ENCODE measurements at regions not wholly inside any gene's neighbourhood (a gene's known extent, or its start where the extent isn't known, plus 50 kb on each side); places are given as distances from the start of the nearest gene placed in this dataset.

DNA sequence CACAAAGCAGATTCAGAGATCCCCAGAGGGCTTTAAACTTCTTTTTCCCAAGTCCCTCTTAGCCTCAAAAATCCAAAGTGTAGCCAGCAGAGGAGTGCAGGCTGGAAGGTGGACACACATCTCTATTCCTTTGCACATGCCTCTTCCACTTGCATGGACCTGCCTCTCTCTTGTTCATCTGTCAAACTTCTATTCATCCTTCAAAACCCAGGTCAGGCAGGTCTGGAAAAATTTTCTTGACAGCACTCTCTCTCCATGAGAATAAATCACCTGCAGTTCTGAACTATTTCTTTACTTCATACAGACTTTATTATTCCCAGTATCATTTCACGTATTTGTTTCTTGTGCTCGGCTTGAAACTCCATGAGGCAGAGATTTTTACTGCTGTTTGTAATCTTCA, 127.5 kb downstream of the SS18 start:
- peaks cover 14% of the 10 kb centered on the region for H3K27me3 Mint-ChIP-seq
- no peak overlapping the region for H3K27ac Mint-ChIP-seq
- Histone ChIP-seq H3K27me3 (replicated peaks in 1 of 4; ENCODE audit: control extremely low read depth in 1 of 4, control insufficient read depth in 3 of 4, insufficient read depth in 4 of 4, low read length in 3 of 4) (peaks cover 0 to 2% (median 0%) of the 10 kb centered on the region in 4 experiments), H3K9ac (ENCODE audit: low read length) (no peak overlapping the region), H3K79me2 (ENCODE audit: control insufficient read depth, insufficient read depth, low read length) (no peaks in the 10 kb centered on the region), H3K9me3 (ENCODE audit: control extremely low read depth in 1 of 3, control insufficient read depth in 2 of 3, insufficient read depth in 1 of 3, low read length in 2 of 3) (no peaks in the 10 kb centered on the region), H3K4me1 (ENCODE audit: control insufficient read depth in 2 of 2, insufficient read depth in 2 of 2, low read length in 2 of 2) (no peaks in the 10 kb centered on the region), H4K20me1 (ENCODE audit: control insufficient read depth, insufficient read depth, low read length, poor library complexity, severe bottlenecking) (no peaks in the 10 kb centered on the region), H2AFZ (ENCODE audit: insufficient read depth, low read depth, low read length, poor library complexity, severe bottlenecking) (no peak overlapping the region), H3K36me3 (replicated peaks in 1 of 2; ENCODE audit: control extremely low read depth in 1 of 2, control insufficient read depth in 1 of 2, extremely low read depth in 1 of 2, insufficient read depth in 2 of 2, low read length in 1 of 2) (no peaks in the 10 kb centered on the region), H3K4me3 (ENCODE audit: control extremely low read depth in 1 of 5, extremely low read depth in 1 of 5, insufficient read depth in 1 of 5, low read depth in 2 of 5, low read length in 4 of 5) (no peak overlapping the region), H3K4me2 (replicated peaks; ENCODE audit: low read depth, low read length, poor library complexity, severe bottlenecking) (no peak overlapping the region), H3K27ac (ENCODE audit: low read length in 2 of 2) (no peak overlapping the region)
- no peaks in the 10 kb centered on the region for H3K4me1 Mint-ChIP-seq
- TF ChIP-seq, protein P1, sequence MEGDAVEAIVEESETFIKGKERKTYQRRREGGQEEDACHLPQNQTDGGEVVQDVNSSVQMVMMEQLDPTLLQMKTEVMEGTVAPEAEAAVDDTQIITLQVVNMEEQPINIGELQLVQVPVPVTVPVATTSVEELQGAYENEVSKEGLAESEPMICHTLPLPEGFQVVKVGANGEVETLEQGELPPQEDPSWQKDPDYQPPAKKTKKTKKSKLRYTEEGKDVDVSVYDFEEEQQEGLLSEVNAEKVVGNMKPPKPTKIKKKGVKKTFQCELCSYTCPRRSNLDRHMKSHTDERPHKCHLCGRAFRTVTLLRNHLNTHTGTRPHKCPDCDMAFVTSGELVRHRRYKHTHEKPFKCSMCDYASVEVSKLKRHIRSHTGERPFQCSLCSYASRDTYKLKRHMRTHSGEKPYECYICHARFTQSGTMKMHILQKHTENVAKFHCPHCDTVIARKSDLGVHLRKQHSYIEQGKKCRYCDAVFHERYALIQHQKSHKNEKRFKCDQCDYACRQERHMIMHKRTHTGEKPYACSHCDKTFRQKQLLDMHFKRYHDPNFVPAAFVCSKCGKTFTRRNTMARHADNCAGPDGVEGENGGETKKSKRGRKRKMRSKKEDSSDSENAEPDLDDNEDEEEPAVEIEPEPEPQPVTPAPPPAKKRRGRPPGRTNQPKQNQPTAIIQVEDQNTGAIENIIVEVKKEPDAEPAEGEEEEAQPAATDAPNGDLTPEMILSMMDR (IDR thresholded peaks at IDR 0.05): no peak
- no peak for TF ChIP-seq EZH2 (IDR thresholded peaks at IDR 0.05; ENCODE audit: borderline replicate concordance, insufficient read depth, low read depth, low read length, poor library complexity, severe bottlenecking)
- intact Hi-C loops (cut with micrococcal nuclease): no loop called here
- no peak overlapping the region for H3K4me3 Mint-ChIP-seq
- 100% methylated on average over 1 of the region's 2 CpGs for whole genome bisulfite sequencing (ENCODE audit: insufficient coverage)
- POLR2A ChIA-PET: no interaction called here
- ATAC-seq (ENCODE audit: low read depth): no peak
- CTCF ChIA-PET: no interaction called here
- no peaks in the 10 kb centered on the region for H3K9me3 Mint-ChIP-seq (ENCODE audit: insufficient read depth)
- DNase-seq: no peak

DNA sequence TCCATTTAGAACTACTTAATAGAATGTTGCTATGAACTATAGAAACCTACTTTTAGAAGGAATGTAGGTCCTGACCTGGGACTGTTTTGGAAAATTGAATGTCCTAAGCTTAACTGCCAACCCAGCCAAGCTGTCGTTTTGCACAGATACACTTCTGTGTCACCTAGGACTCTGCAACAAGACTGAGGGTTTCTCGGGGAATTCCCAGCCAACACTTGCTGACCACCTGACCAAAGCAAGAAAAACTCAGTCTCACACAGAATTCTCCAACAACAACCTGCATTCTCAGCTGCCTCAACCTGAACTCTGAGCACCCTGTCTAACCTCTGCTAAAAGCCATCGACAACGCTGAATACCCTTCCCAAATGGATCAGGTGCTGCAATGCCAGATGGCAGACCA, 128.2 kb downstream of the SS18 start:
- no peak for DNase-seq
- peaks cover 0 to 2% (median 0%) of the 10 kb centered on the region in 4 experiments for H3K27me3 ChIP-seq (replicated peaks in 1 of 4; ENCODE audit: control extremely low read depth in 1 of 4, control insufficient read depth in 3 of 4, insufficient read depth in 4 of 4, low read length in 3 of 4)
- H3K9me3 ChIP-seq (ENCODE audit: control extremely low read depth in 1 of 3, control insufficient read depth in 2 of 3, insufficient read depth in 1 of 3, low read length in 2 of 3): no peaks in the 10 kb centered on the region
- no peak overlapping the region for H3K4me3 ChIP-seq (ENCODE audit: control extremely low read depth in 1 of 5, extremely low read depth in 1 of 5, insufficient read depth in 1 of 5, low read depth in 2 of 5, low read length in 4 of 5)
- no peak overlapping the region for H3K27ac ChIP-seq (ENCODE audit: low read length in 2 of 2)
- no peaks in the 10 kb centered on the region for H3K9me3 Mint-ChIP-seq (ENCODE audit: insufficient read depth)
- H2AFZ ChIP-seq (ENCODE audit: insufficient read depth, low read depth, low read length, poor library complexity, severe bottlenecking): no peak overlapping the region
- H3K4me2 ChIP-seq (replicated peaks; ENCODE audit: low read depth, low read length, poor library complexity, severe bottlenecking): no peak overlapping the region
- no peak for TF ChIP-seq EZH2 (IDR thresholded peaks at IDR 0.05; ENCODE audit: borderline replicate concordance, insufficient read depth, low read depth, low read length, poor library complexity, severe bottlenecking)
- TF ChIP-seq, protein P1 (IDR thresholded peaks at IDR 0.05): no peak
- no peaks in the 10 kb centered on the region for H4K20me1 ChIP-seq (ENCODE audit: control insufficient read depth, insufficient read depth, low read length, poor library complexity, severe bottlenecking)
- no peaks in the 10 kb centered on the region for H3K4me1 Mint-ChIP-seq
- H3K36me3 ChIP-seq (replicated peaks in 1 of 2; ENCODE audit: control extremely low read depth in 1 of 2, control insufficient read depth in 1 of 2, extremely low read depth in 1 of 2, insufficient read depth in 2 of 2, low read length in 1 of 2): no peaks in the 10 kb centered on the region
- no peak overlapping the region for H3K4me3 Mint-ChIP-seq
- peaks cover 14% of the 10 kb centered on the region for H3K27me3 Mint-ChIP-seq
- H3K4me1 ChIP-seq (ENCODE audit: control insufficient read depth in 2 of 2, insufficient read depth in 2 of 2, low read length in 2 of 2): no peaks in the 10 kb centered on the region
- CTCF ChIA-PET: no interaction called here
- H3K27ac Mint-ChIP-seq: no peak overlapping the region
- POLR2A ChIA-PET: no interaction called here
- intact Hi-C loops (cut with micrococcal nuclease): no loop called here
- no peak for ATAC-seq (ENCODE audit: low read depth)
- no peaks in the 10 kb centered on the region for H3K79me2 ChIP-seq (ENCODE audit: control insufficient read depth, insufficient read depth, low read length)
- 85% methylated on average over 2 of the region's 4 CpGs for WGBS (ENCODE audit: insufficient coverage)
- H3K9ac ChIP-seq (ENCODE audit: low read length): no peak overlapping the region

All from B cell (primary cell).